GM19238 (cell line): ENCODE measurements at regions not wholly inside any gene's neighbourhood (a gene's known extent, or its start where the extent isn't known, plus 50 kb on each side); places are given as distances from the start of the nearest gene placed in this dataset.

Experiments used
- DNase-seq: peaks from one replicate; pipeline ENCODE4 v3.0.0; 2011; ENCODE audit warnings: low spot score; ENCODE audit not compliant: insufficient read length

- DNase-seq, result no peak
These were observed 124.2 kb upstream of the MKLN1 start for GRCh38 chr7:131203291-131203976.

- DNase-seq, result no peak
These were observed 118.9 kb upstream of the MKLN1 start for GRCh38 chr7:131208777-131209176.

- DNase-seq, result no peak
These were observed 117.1 kb upstream of the MKLN1 start for GRCh38 chr7:131210618-131211017.

- no peak for DNase-seq
These were observed 116.2 kb upstream of the MKLN1 start for GRCh38 chr7:131211500-131211899.

- no peak for DNase-seq
These were observed 115.6 kb upstream of the MKLN1 start for GRCh38 chr7:131212114-131212513.

GRCh38 chr7:131218727-131219128, 108.9 kb upstream of the MKLN1 start:
- no peak for DNase-seq

GRCh38 chr7:131219312-131220041, 108.2 kb upstream of the MKLN1 start:
- DNase-seq, result no peak

- DNase-seq, result no peak
These were observed 106.6 kb upstream of the MKLN1 start for GRCh38 chr7:131221061-131221460.

- no peak for DNase-seq
These were observed 105.5 kb upstream of the MKLN1 start for GRCh38 chr7:131222171-131222570.

GRCh38 chr7:131223151-131223550, 104.5 kb upstream of the MKLN1 start:
- no peak for DNase-seq

GRCh38 chr7:131224996-131225395, 102.7 kb upstream of the MKLN1 start:
- DNase-seq, result no peak

GRCh38 chr7:131225619-131226513, 101.8 kb upstream of the MKLN1 start:
- DNase-seq, result no peak

- DNase-seq, result no peak
These were observed 101.2 kb upstream of the MKLN1 start for GRCh38 chr7:131226514-131226865.

- peak; percentile 36 for DNase-seq
These were observed 96.1 kb upstream of the MKLN1 start for GRCh38 chr7:131231381-131232220.

- no peak for DNase-seq
These were observed 94.9 kb upstream of the MKLN1 start for GRCh38 chr7:131232768-131233167.

GRCh38 chr7:131233193-131233592, 94.5 kb upstream of the MKLN1 start:
- DNase-seq, result no peak

GRCh38 chr7:131234719-131235488, 92.8 kb upstream of the MKLN1 start:
- no peak for DNase-seq

- DNase-seq, result no peak
These were observed 92.0 kb upstream of the MKLN1 start for GRCh38 chr7:131235489-131236317.

GRCh38 chr7:131236318-131236672, 91.4 kb upstream of the MKLN1 start:
- DNase-seq, result no peak
